Activated CD4-positive, alpha-beta T cell treated with anti-CD3 and anti-CD28 coated beads, Interleukin-2, amount 50 U/mL, for 48 hours (primary cell): ENCODE measurements at regions not wholly inside any gene's neighbourhood (a gene's known extent, or its start where the extent isn't known, plus 50 kb on each side); places are given as distances from the start of the nearest gene placed in this dataset.

Experiments used
- DNase-seq, 2 experiments: peaks; one replicate each; pipeline ENCODE4 v3.0.0-alpha.2; 2020

GRCh38 chr1:67563684-67564083, 121.3 kb upstream of the GADD45A start:
- no peak for DNase-seq

GRCh38 chr1:67564193-67564592, 120.8 kb upstream of the GADD45A start:
- DNase-seq: no peak

- DNase-seq: no peak
Measured at GRCh38 chr1:67566803-67567377, 118.1 kb upstream of the GADD45A start.

GRCh38 chr1:67570486-67571143, 114.4 kb upstream of the GADD45A start:
- no peak for DNase-seq

- DNase-seq: no peak
Measured at GRCh38 chr1:67571406-67571805, 113.6 kb upstream of the GADD45A start.

- DNase-seq: no peak
Measured at GRCh38 chr1:67571901-67572593, 113.0 kb upstream of the GADD45A start.

GRCh38 chr1:67572594-67573221, 112.3 kb upstream of the GADD45A start:
- DNase-seq: no peak

GRCh38 chr1:67573311-67573872, 111.6 kb upstream of the GADD45A start:
- no peak for DNase-seq

GRCh38 chr1:67574221-67574620, 110.8 kb upstream of the GADD45A start:
- no peak for DNase-seq

GRCh38 chr1:67575861-67576260, 109.1 kb upstream of the GADD45A start:
- no peak for DNase-seq

- no peak for DNase-seq
Measured at GRCh38 chr1:67576474-67576873, 108.5 kb upstream of the GADD45A start.

GRCh38 chr1:67577646-67578045, 107.4 kb upstream of the GADD45A start:
- DNase-seq: no peak

- no peak for DNase-seq
Measured at GRCh38 chr1:67578397-67579020, 106.5 kb upstream of the GADD45A start.

- DNase-seq: no peak
Measured at GRCh38 chr1:67579623-67580394, 105.2 kb upstream of the GADD45A start.

GRCh38 chr1:67580691-67581403, 104.2 kb upstream of the GADD45A start:
- no peak for DNase-seq

GRCh38 chr1:67582625-67583461, 102.2 kb upstream of the GADD45A start:
- DNase-seq: no peak

GRCh38 chr1:67583462-67583950, 101.5 kb upstream of the GADD45A start:
- no peak for DNase-seq

GRCh38 chr1:67584938-67585337, 100.1 kb upstream of the GADD45A start:
- no peak for DNase-seq

- DNase-seq: no peak
Measured at GRCh38 chr1:67586596-67586995, 98.4 kb upstream of the GADD45A start.

GRCh38 chr1:67588178-67588855, 96.7 kb upstream of the GADD45A start:
- DNase-seq: no peak
